Thymus (tissue), 11 donors: ENCODE measurements at regions not wholly inside any gene's neighbourhood (a gene's known extent, or its start where the extent isn't known, plus 50 kb on each side); places are given as distances from the start of the nearest gene placed in this dataset.
"Not testable (repeated sequence)": the region's sequence is repeated elsewhere in the genome, so short reads cannot be mapped to it uniquely, and the experiment has no call there.

Experiments
- DNase-seq, 9 donors: peaks; one replicate each; pipeline ENCODE4 v3.0.0-alpha.2; 2013; ENCODE audit warnings: low spot score in 9 of 9, low read depth in 6 of 9, missing footprints in 1 of 9
- H3K27ac ChIP-seq, 2 donors: one replicate each; pipeline ENCODE4 v1.5.1; 2013; ENCODE audit warnings: control low read depth in 1 of 2, low read depth in 1 of 2, low read length in 1 of 2, mild to moderate bottlenecking in 1 of 2, moderate library complexity in 1 of 2
- H3K27me3 ChIP-seq, 2 donors: one replicate each; pipeline ENCODE4 v1.5.1; 2013; ENCODE audit warnings: low read length in 1 of 2; ENCODE audit not compliant: control insufficient read depth in 2 of 2, insufficient read depth in 1 of 2
- H3K36me3 ChIP-seq, 2 donors: one replicate each; pipeline ENCODE4 v1.5.1; 2013; ENCODE audit warnings: low read length in 1 of 2, mild to moderate bottlenecking in 1 of 2, moderate library complexity in 1 of 2; ENCODE audit not compliant: control insufficient read depth in 2 of 2, insufficient read depth in 2 of 2
- H3K4me1 ChIP-seq, 2 donors: one replicate each; pipeline ENCODE4 v1.5.1; 2013; ENCODE audit warnings: low read length in 2 of 2; ENCODE audit not compliant: control insufficient read depth in 2 of 2, insufficient read depth in 2 of 2
- H3K4me3 ChIP-seq, 2 donors: one replicate each; pipeline ENCODE4 v1.5.1; 2013; ENCODE audit warnings: low read length in 2 of 2, control low read depth in 1 of 2, mild to moderate bottlenecking in 1 of 2
- H3K9me3 ChIP-seq, 2 donors: one replicate each; pipeline ENCODE4 v1.5.1; 2013; ENCODE audit warnings: low read length in 1 of 2, mild to moderate bottlenecking in 1 of 2; ENCODE audit not compliant: control insufficient read depth in 2 of 2, insufficient read depth in 1 of 2
- WGBS: extraction: QIAGEN DNeasy Blood & Tissue Kit; methylation state at CpG from one replicate; pipeline ENCODE4 v1.1.7; 2013; 5-methylcytosine and 5-hydroxymethylcytosine counted together
- donor health status: healthy.

- H3K27me3 ChIP-seq: no peaks in the 10 kb centered on the region
- peaks cover 0 to under 1% of the 10 kb centered on the region in 2 donors for H3K36me3 ChIP-seq
- no peak overlapping the region for H3K27ac ChIP-seq
- H3K4me3 ChIP-seq: no peak overlapping the region
- H3K9me3 ChIP-seq: no peaks in the 10 kb centered on the region
- DNase-seq: no peak
- H3K4me1 ChIP-seq: peaks cover 0 to 2% of the 10 kb centered on the region in 2 donors
- WGBS: 94% methylated on average over 2 of the region's 2 CpGs
These were observed 85.9 kb upstream of the GRK3 start for GRCh38 chr22:25478528-25478927.

GRCh38 chr22:25480868-25481267 is 83.6 kb upstream of the GRK3 start:
- WGBS: 98% methylated on average over 5 of the region's 5 CpGs
- H3K4me1 ChIP-seq, H3K27me3 ChIP-seq, H3K4me3 ChIP-seq, H3K9me3 ChIP-seq, DNase-seq, H3K27ac ChIP-seq: not testable (repeated sequence)
- peaks cover 5 to 11% of the 10 kb centered on the region in 2 donors for H3K36me3 ChIP-seq

GRCh38 chr22:25482091-25482760 is 82.2 kb upstream of the GRK3 start:
- H3K4me1 ChIP-seq: peaks cover 3 to 11% of the 10 kb centered on the region in 2 donors
- no peaks in the 10 kb centered on the region for H3K9me3 ChIP-seq
- WGBS: 90% methylated on average over 5 of the region's 5 CpGs
- H3K36me3 ChIP-seq: peaks cover 8 to 11% of the 10 kb centered on the region in 2 donors
- H3K27me3 ChIP-seq: no peaks in the 10 kb centered on the region
- DNase-seq: no peak
- no peak overlapping the region for H3K27ac ChIP-seq
- no peak overlapping the region for H3K4me3 ChIP-seq

GRCh38 chr22:25482868-25483639 is 81.4 kb upstream of the GRK3 start:
- H3K36me3 ChIP-seq: peaks cover 8 to 11% of the 10 kb centered on the region in 2 donors
- no peaks in the 10 kb centered on the region for H3K9me3 ChIP-seq

GRCh38 chr22:25483931-25484330 is 80.5 kb upstream of the GRK3 start:
- no peak for DNase-seq
- Histone ChIP-seq H3K36me3 (peaks cover 8 to 11% of the 10 kb centered on the region in 2 donors), H3K4me1 (peaks cover 3 to 11% of the 10 kb centered on the region in 2 donors), H3K27me3 (no peaks in the 10 kb centered on the region), H3K9me3 (peaks cover 0 to 1% of the 10 kb centered on the region in 2 donors), H3K4me3 (no peak overlapping the region), H3K27ac (no peak overlapping the region)
- WGBS: 100% methylated on average over 1 of the region's 1 CpG

More at GRCh38 chr22:25482868-25483639, 81.4 kb upstream of the GRK3 start:
- H3K4me1 ChIP-seq: peaks cover 3 to 11% of the 10 kb centered on the region in 2 donors
- DNase-seq: no peak
- WGBS: 83% methylated on average over 3 of the region's 3 CpGs
- H3K4me3 ChIP-seq: no peak overlapping the region
- H3K27me3 ChIP-seq: no peaks in the 10 kb centered on the region
- no peak overlapping the region for H3K27ac ChIP-seq

- peaks cover 8 to 11% of the 10 kb centered on the region in 2 donors for H3K36me3 ChIP-seq
- no peak overlapping the region for H3K27ac ChIP-seq
- H3K9me3 ChIP-seq: peaks cover 0 to 1% of the 10 kb centered on the region in 2 donors
- no peaks in the 10 kb centered on the region for H3K27me3 ChIP-seq
- H3K4me1 ChIP-seq: peaks cover 3 to 11% of the 10 kb centered on the region in 2 donors
- no peak overlapping the region for H3K4me3 ChIP-seq
- 91% methylated on average over 3 of the region's 3 CpGs for WGBS
- no peak for DNase-seq
These were observed 79.8 kb upstream of the GRK3 start for GRCh38 chr22:25484521-25485315.

GRCh38 chr22:25485626-25486545 is 78.6 kb upstream of the GRK3 start:
- DNase-seq: peak in 1 of 9 donors; percentile 6

GRCh38 chr22:25487508-25487907 is 77.0 kb upstream of the GRK3 start:
- DNase-seq: no peak
- WGBS: 98% methylated on average over 6 of the region's 6 CpGs
- Histone ChIP-seq H3K27ac (no peak overlapping the region), H3K36me3 (peaks cover 8 to 11% of the 10 kb centered on the region in 2 donors), H3K4me1 (peaks cover 3 to 11% of the 10 kb centered on the region in 2 donors), H3K27me3 (no peaks in the 10 kb centered on the region), H3K4me3 (no peak overlapping the region), H3K9me3 (peaks cover 0 to 1% of the 10 kb centered on the region in 2 donors)

More at GRCh38 chr22:25485626-25486545, 78.6 kb upstream of the GRK3 start:
- H3K27me3 ChIP-seq: no peaks in the 10 kb centered on the region
- no peak overlapping the region for H3K27ac ChIP-seq
- peaks cover 0 to 1% of the 10 kb centered on the region in 2 donors for H3K9me3 ChIP-seq
- H3K4me3 ChIP-seq: no peak overlapping the region
- 96% methylated on average over 7 of the region's 7 CpGs for WGBS
- H3K4me1 ChIP-seq: peaks cover 3 to 11% of the 10 kb centered on the region in 2 donors
- peaks cover 8 to 11% of the 10 kb centered on the region in 2 donors for H3K36me3 ChIP-seq
